ENCODE measurements at regions not wholly inside any gene's neighbourhood (a gene's known extent, or its start where the extent isn't known, plus 50 kb on each side); places are given as distances from the start of the nearest gene placed in this dataset.

- no peaks in the 10 kb centered on the region for H3K4me1 ChIP-seq (ENCODE audit: low read depth, poor library complexity, severe bottlenecking)
- H4K20me1 ChIP-seq (ENCODE audit: insufficient read depth) = no peaks in the 10 kb centered on the region
- no peak overlapping the region for H3K27ac ChIP-seq
- H3K4me2 ChIP-seq = no peak overlapping the region
- no peak for TF ChIP-seq CTCF (conservative IDR thresholded peaks at IDR 0.05; ENCODE audit: low read depth, low read length)
- no peaks in the 10 kb centered on the region for H3K27me3 ChIP-seq (ENCODE audit: insufficient read depth, low read depth)
- no peak overlapping the region for H2AFZ ChIP-seq (ENCODE audit: low read depth)
- no peak overlapping the region for H3K4me3 ChIP-seq (IDR thresholded peaks at IDR 0.05; ENCODE audit: insufficient read depth, low read depth, low read length)
- no peaks in the 10 kb centered on the region for H3K79me2 ChIP-seq (ENCODE audit: insufficient read depth, low read depth)
- H3K9ac ChIP-seq = no peak overlapping the region
- H3K36me3 ChIP-seq (ENCODE audit: insufficient read depth) = no peaks in the 10 kb centered on the region
These were observed 117.0 kb upstream of the EPHA4 start for GRCh38 chr2:221689140-221689539.

- Histone ChIP-seq H3K4me3 (IDR thresholded peaks at IDR 0.05; ENCODE audit: insufficient read depth, low read depth, low read length) (no peak overlapping the region), H3K9ac (no peak overlapping the region), H3K79me2 (ENCODE audit: insufficient read depth, low read depth) (no peaks in the 10 kb centered on the region), H3K36me3 (ENCODE audit: insufficient read depth) (no peaks in the 10 kb centered on the region), H3K27me3 (ENCODE audit: insufficient read depth, low read depth) (no peaks in the 10 kb centered on the region), H3K4me1 (ENCODE audit: low read depth, poor library complexity, severe bottlenecking) (no peaks in the 10 kb centered on the region), H4K20me1 (ENCODE audit: insufficient read depth) (no peaks in the 10 kb centered on the region), H3K4me2 (no peak overlapping the region), H3K27ac (no peak overlapping the region), H2AFZ (ENCODE audit: low read depth) (no peak overlapping the region)
- no peak for TF ChIP-seq CTCF (conservative IDR thresholded peaks at IDR 0.05; ENCODE audit: low read depth, low read length)
These were observed 108.4 kb upstream of the EPHA4 start for GRCh38 chr2:221680548-221680947.

DNA sequence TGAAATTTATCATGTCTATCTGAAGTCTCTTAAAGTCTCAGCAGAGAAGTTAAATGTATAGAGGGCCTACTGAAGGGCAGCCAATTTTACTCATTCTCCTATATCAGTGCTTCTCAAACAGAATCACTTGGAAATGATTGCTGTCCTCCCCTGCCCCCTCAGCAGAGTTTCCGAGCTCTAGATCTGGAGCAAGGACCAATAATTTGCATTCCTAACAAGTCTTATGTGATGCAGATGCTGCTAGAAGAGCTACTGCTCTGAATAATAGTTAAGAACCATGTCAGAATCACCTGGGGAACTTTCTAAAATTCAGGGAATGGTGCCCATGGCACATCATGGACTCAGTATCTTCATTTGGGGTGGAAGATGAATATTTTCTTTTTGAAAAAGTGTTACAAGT lies 105.6 kb upstream of the EPHA4 start:
- no peak overlapping the region for H3K9ac ChIP-seq
- TF ChIP-seq CTCF (conservative IDR thresholded peaks at IDR 0.05; ENCODE audit: low read depth, low read length) = no peak
- no peak overlapping the region for H2AFZ ChIP-seq (ENCODE audit: low read depth)
- H3K79me2 ChIP-seq (ENCODE audit: insufficient read depth, low read depth) = no peaks in the 10 kb centered on the region
- no peak overlapping the region for H3K4me2 ChIP-seq
- no peaks in the 10 kb centered on the region for H4K20me1 ChIP-seq (ENCODE audit: insufficient read depth)
- H3K27me3 ChIP-seq (ENCODE audit: insufficient read depth, low read depth) = no peaks in the 10 kb centered on the region
- no peak overlapping the region for H3K4me3 ChIP-seq (IDR thresholded peaks at IDR 0.05; ENCODE audit: insufficient read depth, low read depth, low read length)
- H3K36me3 ChIP-seq (ENCODE audit: insufficient read depth) = no peaks in the 10 kb centered on the region
- no peaks in the 10 kb centered on the region for H3K4me1 ChIP-seq (ENCODE audit: low read depth, poor library complexity, severe bottlenecking)
- H3K27ac ChIP-seq = no peak overlapping the region

DNA sequence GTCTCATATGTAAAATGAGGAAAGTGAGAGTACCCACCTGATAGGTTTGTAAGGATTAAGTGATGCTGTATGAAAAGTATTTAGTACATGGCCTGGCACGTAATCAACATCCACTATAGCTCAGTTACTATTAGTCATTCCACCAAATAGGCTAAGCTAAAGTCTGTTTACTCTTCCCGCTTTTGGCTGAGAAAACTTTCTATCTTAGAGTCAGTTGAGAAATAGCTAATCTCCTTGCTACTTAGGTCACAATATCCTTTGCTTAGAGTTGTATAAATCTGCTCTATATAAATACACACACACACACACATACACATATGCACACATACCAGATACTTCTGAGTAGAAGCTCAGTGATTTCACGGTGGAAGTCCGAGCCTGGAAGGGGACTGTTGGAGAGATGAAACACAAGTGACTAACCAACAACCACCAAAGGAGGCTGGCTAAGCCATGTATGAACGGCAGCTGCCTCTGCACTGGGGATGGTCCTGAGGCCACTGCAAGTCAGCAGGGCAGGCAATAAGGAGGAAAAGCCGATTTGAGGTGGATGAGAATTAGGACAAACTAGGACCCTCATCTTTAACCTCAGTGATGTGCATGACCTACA lies 104.6 kb upstream of the EPHA4 start:
- Histone ChIP-seq H3K4me3 (IDR thresholded peaks at IDR 0.05; ENCODE audit: insufficient read depth, low read depth, low read length) (no peak overlapping the region), H3K36me3 (ENCODE audit: insufficient read depth) (no peaks in the 10 kb centered on the region), H3K4me2 (no peak overlapping the region)

More for the DNA sequence above, 104.6 kb upstream of the EPHA4 start:
- no peaks in the 10 kb centered on the region for H3K79me2 ChIP-seq (ENCODE audit: insufficient read depth, low read depth)
- no peaks in the 10 kb centered on the region for H3K27me3 ChIP-seq (ENCODE audit: insufficient read depth, low read depth)
- no peaks in the 10 kb centered on the region for H4K20me1 ChIP-seq (ENCODE audit: insufficient read depth)
- no peak overlapping the region for H2AFZ ChIP-seq (ENCODE audit: low read depth)
- H3K4me1 ChIP-seq (ENCODE audit: low read depth, poor library complexity, severe bottlenecking) = no peaks in the 10 kb centered on the region
- H3K27ac ChIP-seq = no peak overlapping the region
- H3K9ac ChIP-seq = no peak overlapping the region
- TF ChIP-seq CTCF (conservative IDR thresholded peaks at IDR 0.05; ENCODE audit: low read depth, low read length) = no peak

Data from KMS-11 (cell line).